ENCODE measurements at regions not wholly inside any gene's neighbourhood (a gene's known extent, or its start where the extent isn't known, plus 50 kb on each side); places are given as distances from the start of the nearest gene placed in this dataset.

GRCh38 chr9:73893230-73893629 lies 603.9 kb upstream of the RORB start:
- H3K4me1 Mint-ChIP-seq, result no peaks in the 10 kb centered on the region
- no peaks in the 10 kb centered on the region for H3K27me3 Mint-ChIP-seq
- ChIA-PET POLR2A (no interaction called here), CTCF (no interaction called here)
- no peak overlapping the region for H3K4me3 ChIP-seq (ENCODE audit: low read length)
- H3K9me3 ChIP-seq (ENCODE audit: low read length), result no peaks in the 10 kb centered on the region
- peaks cover 0 to 20% (median 2%) of the 10 kb centered on the region in 5 donors for H3K9me3 Mint-ChIP-seq
- no peak overlapping the region for H3K4me3 Mint-ChIP-seq
- no peak for DNase-seq
- no peaks in the 10 kb centered on the region for H3K36me3 ChIP-seq (ENCODE audit: insufficient read depth, low read length)
- H3K27ac ChIP-seq (ENCODE audit: low read depth, low read length), result no peak overlapping the region
- peaks cover 0 to 2% (median 0%) of the 10 kb centered on the region in 3 donors for H3K36me3 Mint-ChIP-seq
- no peaks in the 10 kb centered on the region for H3K4me1 ChIP-seq (ENCODE audit: insufficient read depth, low read length)
- no peak overlapping the region for H3K27ac Mint-ChIP-seq
- H3K27me3 ChIP-seq (ENCODE audit: insufficient read depth, low read length, poor library complexity, severe bottlenecking), result no peaks in the 10 kb centered on the region

- POLR2A ChIA-PET, result no interaction called here
- Histone ChIP-seq H3K36me3 (ENCODE audit: insufficient read depth, low read length) (no peaks in the 10 kb centered on the region), H3K9me3 (ENCODE audit: low read length) (no peaks in the 10 kb centered on the region), H3K4me1 (ENCODE audit: insufficient read depth, low read length) (no peaks in the 10 kb centered on the region), H3K27ac (ENCODE audit: low read depth, low read length) (no peak overlapping the region), H3K4me3 (ENCODE audit: low read length) (no peak overlapping the region), H3K27me3 (ENCODE audit: insufficient read depth, low read length, poor library complexity, severe bottlenecking) (no peaks in the 10 kb centered on the region)
- H3K4me1 Mint-ChIP-seq, result no peaks in the 10 kb centered on the region
- DNase-seq, result no peak
- no peaks in the 10 kb centered on the region for H3K27me3 Mint-ChIP-seq
- peaks cover 0 to 2% (median 0%) of the 10 kb centered on the region in 3 donors for H3K36me3 Mint-ChIP-seq
- no peak overlapping the region for H3K27ac Mint-ChIP-seq
- H3K9me3 Mint-ChIP-seq, result peaks cover 0 to 16% (median 2%) of the 10 kb centered on the region in 5 donors
- CTCF ChIA-PET, result no interaction called here
- no peak overlapping the region for H3K4me3 Mint-ChIP-seq
Measured at GRCh38 chr9:73896061-73896460, 601.1 kb upstream of the RORB start.

GRCh38 chr9:73906671-73907070 lies 590.5 kb upstream of the RORB start:
- H3K4me1 ChIP-seq (ENCODE audit: insufficient read depth, low read length), result no peaks in the 10 kb centered on the region
- H3K27me3 Mint-ChIP-seq, result no peaks in the 10 kb centered on the region
- DNase-seq, result no peak
- H3K9me3 Mint-ChIP-seq, result peaks cover 0 to 6% (median 0%) of the 10 kb centered on the region in 5 donors
- no peak overlapping the region for H3K27ac Mint-ChIP-seq
- ChIA-PET POLR2A (no interaction called here), CTCF (no interaction called here)
- H3K36me3 ChIP-seq (ENCODE audit: insufficient read depth, low read length), result no peaks in the 10 kb centered on the region
- no peaks in the 10 kb centered on the region for H3K27me3 ChIP-seq (ENCODE audit: insufficient read depth, low read length, poor library complexity, severe bottlenecking)
- H3K9me3 ChIP-seq (ENCODE audit: low read length), result no peaks in the 10 kb centered on the region
- H3K4me3 ChIP-seq (ENCODE audit: low read length), result no peak overlapping the region
- no peak overlapping the region for H3K27ac ChIP-seq (ENCODE audit: low read depth, low read length)
- H3K4me3 Mint-ChIP-seq, result no peak overlapping the region
- no peaks in the 10 kb centered on the region for H3K36me3 Mint-ChIP-seq
- no peaks in the 10 kb centered on the region for H3K4me1 Mint-ChIP-seq

- Mint-ChIP-seq H3K27ac (no peak overlapping the region), H3K4me1 (no peaks in the 10 kb centered on the region), H3K36me3 (no peaks in the 10 kb centered on the region), H3K9me3 (peaks cover 0 to 4% (median 3%) of the 10 kb centered on the region in 5 donors), H3K27me3 (no peaks in the 10 kb centered on the region), H3K4me3 (no peak overlapping the region)
- H3K9me3 ChIP-seq (ENCODE audit: low read length), result no peaks in the 10 kb centered on the region
- no peaks in the 10 kb centered on the region for H3K4me1 ChIP-seq (ENCODE audit: insufficient read depth, low read length)
- H3K27me3 ChIP-seq (ENCODE audit: insufficient read depth, low read length, poor library complexity, severe bottlenecking), result no peaks in the 10 kb centered on the region
- DNase-seq, result no peak
- no peaks in the 10 kb centered on the region for H3K36me3 ChIP-seq (ENCODE audit: insufficient read depth, low read length)
- ChIA-PET POLR2A (no interaction called here), CTCF (no interaction called here)
- H3K4me3 ChIP-seq (ENCODE audit: low read length), result no peak overlapping the region
- H3K27ac ChIP-seq (ENCODE audit: low read depth, low read length), result no peak overlapping the region
Measured at GRCh38 chr9:73911804-73912203, 585.3 kb upstream of the RORB start.

GRCh38 chr9:73916016-73916673 lies 581.0 kb upstream of the RORB start:
- H3K4me3 Mint-ChIP-seq, result no peak overlapping the region
- ChIA-PET CTCF (no interaction called here), POLR2A (no interaction called here)
- H3K9me3 Mint-ChIP-seq, result peaks cover 0 to 4% (median 3%) of the 10 kb centered on the region in 5 donors
- H3K27ac Mint-ChIP-seq, result no peak overlapping the region
- H3K27ac ChIP-seq (ENCODE audit: low read depth, low read length), result no peak overlapping the region
- no peaks in the 10 kb centered on the region for H3K36me3 ChIP-seq (ENCODE audit: insufficient read depth, low read length)
- no peaks in the 10 kb centered on the region for H3K4me1 Mint-ChIP-seq
- no peaks in the 10 kb centered on the region for H3K27me3 Mint-ChIP-seq
- H3K4me3 ChIP-seq (ENCODE audit: low read length), result no peak overlapping the region
- H3K27me3 ChIP-seq (ENCODE audit: insufficient read depth, low read length, poor library complexity, severe bottlenecking), result no peaks in the 10 kb centered on the region
- no peaks in the 10 kb centered on the region for H3K9me3 ChIP-seq (ENCODE audit: low read length)
- DNase-seq, result no peak
- H3K36me3 Mint-ChIP-seq, result no peaks in the 10 kb centered on the region
- no peaks in the 10 kb centered on the region for H3K4me1 ChIP-seq (ENCODE audit: insufficient read depth, low read length)

- no peaks in the 10 kb centered on the region for H3K4me1 ChIP-seq (ENCODE audit: insufficient read depth, low read length)
- ChIA-PET POLR2A (no interaction called here), CTCF (no interaction called here)
- Mint-ChIP-seq H3K4me3 (no peak overlapping the region), H3K4me1 (no peaks in the 10 kb centered on the region), H3K27ac (no peak overlapping the region), H3K9me3 (peaks cover 0 to 5% (median 0%) of the 10 kb centered on the region in 5 donors), H3K36me3 (no peaks in the 10 kb centered on the region), H3K27me3 (no peaks in the 10 kb centered on the region)
- DNase-seq, result no peak
- no peak overlapping the region for H3K4me3 ChIP-seq (ENCODE audit: low read length)
- no peak overlapping the region for H3K27ac ChIP-seq (ENCODE audit: low read depth, low read length)
- H3K36me3 ChIP-seq (ENCODE audit: insufficient read depth, low read length), result no peaks in the 10 kb centered on the region
- no peaks in the 10 kb centered on the region for H3K9me3 ChIP-seq (ENCODE audit: low read length)
- no peaks in the 10 kb centered on the region for H3K27me3 ChIP-seq (ENCODE audit: insufficient read depth, low read length, poor library complexity, severe bottlenecking)
Measured at GRCh38 chr9:73919712-73920111, 577.4 kb upstream of the RORB start.

- Histone ChIP-seq H3K36me3 (ENCODE audit: insufficient read depth, low read length) (no peaks in the 10 kb centered on the region), H3K4me1 (ENCODE audit: insufficient read depth, low read length) (no peaks in the 10 kb centered on the region), H3K9me3 (ENCODE audit: low read length) (no peaks in the 10 kb centered on the region), H3K27ac (ENCODE audit: low read depth, low read length) (no peak overlapping the region), H3K4me3 (ENCODE audit: low read length) (no peak overlapping the region), H3K27me3 (ENCODE audit: insufficient read depth, low read length, poor library complexity, severe bottlenecking) (no peaks in the 10 kb centered on the region)
- ChIA-PET POLR2A (no interaction called here), CTCF (no interaction called here)
- DNase-seq, result no peak
- no peaks in the 10 kb centered on the region for H3K27me3 Mint-ChIP-seq
- H3K9me3 Mint-ChIP-seq, result peaks cover 0 to 7% (median 0%) of the 10 kb centered on the region in 5 donors
- peaks cover 0 to 2% (median 0%) of the 10 kb centered on the region in 3 donors for H3K36me3 Mint-ChIP-seq
- H3K4me1 Mint-ChIP-seq, result no peaks in the 10 kb centered on the region
- H3K4me3 Mint-ChIP-seq, result no peak overlapping the region
- H3K27ac Mint-ChIP-seq, result no peak overlapping the region
Measured at GRCh38 chr9:73923796-73924195, 573.3 kb upstream of the RORB start.

- no peaks in the 10 kb centered on the region for H3K9me3 ChIP-seq (ENCODE audit: low read length)
- DNase-seq, result no peak
- no peaks in the 10 kb centered on the region for H3K4me1 ChIP-seq (ENCODE audit: insufficient read depth, low read length)
- Mint-ChIP-seq H3K27ac (no peak overlapping the region), H3K4me1 (no peaks in the 10 kb centered on the region), H3K9me3 (peaks cover 0 to 10% (median 4%) of the 10 kb centered on the region in 5 donors), H3K36me3 (no peaks in the 10 kb centered on the region), H3K4me3 (no peak overlapping the region), H3K27me3 (peaks cover 0 to 2% of the 10 kb centered on the region in 2 donors)
- no peak overlapping the region for H3K4me3 ChIP-seq (ENCODE audit: low read length)
- no peaks in the 10 kb centered on the region for H3K36me3 ChIP-seq (ENCODE audit: insufficient read depth, low read length)
- no peaks in the 10 kb centered on the region for H3K27me3 ChIP-seq (ENCODE audit: insufficient read depth, low read length, poor library complexity, severe bottlenecking)
- ChIA-PET POLR2A (no interaction called here), CTCF (no interaction called here)
- no peak overlapping the region for H3K27ac ChIP-seq (ENCODE audit: low read depth, low read length)
Measured at GRCh38 chr9:73951147-73951546, 546.0 kb upstream of the RORB start.

- H3K9me3 Mint-ChIP-seq, result peaks cover 0 to 7% (median 2%) of the 10 kb centered on the region in 5 donors
- no peaks in the 10 kb centered on the region for H3K36me3 Mint-ChIP-seq
- H3K4me1 Mint-ChIP-seq, result no peaks in the 10 kb centered on the region
Measured at GRCh38 chr9:73962792-73963191, 534.3 kb upstream of the RORB start.

More at GRCh38 chr9:73962792-73963191, 534.3 kb upstream of the RORB start:
- H3K9me3 ChIP-seq (ENCODE audit: low read length), result no peaks in the 10 kb centered on the region
- POLR2A ChIA-PET, result no interaction called here
- no peaks in the 10 kb centered on the region for H3K27me3 Mint-ChIP-seq
- CTCF ChIA-PET, result no interaction called here
- H3K4me3 ChIP-seq (ENCODE audit: low read length), result no peak overlapping the region
- no peak for DNase-seq
- H3K27ac ChIP-seq (ENCODE audit: low read depth, low read length), result no peak overlapping the region
- no peak overlapping the region for H3K27ac Mint-ChIP-seq
- H3K4me3 Mint-ChIP-seq, result no peak overlapping the region
- no peaks in the 10 kb centered on the region for H3K36me3 ChIP-seq (ENCODE audit: insufficient read depth, low read length)
- H3K27me3 ChIP-seq (ENCODE audit: insufficient read depth, low read length, poor library complexity, severe bottlenecking), result no peaks in the 10 kb centered on the region
- no peaks in the 10 kb centered on the region for H3K4me1 ChIP-seq (ENCODE audit: insufficient read depth, low read length)
